HG03457 (cell line): ENCODE measurements at regions not wholly inside any gene's neighbourhood (a gene's known extent, or its start where the extent isn't known, plus 50 kb on each side); places are given as distances from the start of the nearest gene placed in this dataset.
"Not testable (repeated sequence)": the region's sequence is repeated elsewhere in the genome, so short reads cannot be mapped to it uniquely, and the experiment has no call there.

ENCODE experiments used
- ATAC-seq: cut with Tn5 transposase; IDR thresholded peaks from one replicate; pipeline ENCODE4 v1.9.1; 2021; ENCODE audit warnings: moderate number of reproducible peaks; ENCODE audit not compliant: unreplicated experiment

DNA sequence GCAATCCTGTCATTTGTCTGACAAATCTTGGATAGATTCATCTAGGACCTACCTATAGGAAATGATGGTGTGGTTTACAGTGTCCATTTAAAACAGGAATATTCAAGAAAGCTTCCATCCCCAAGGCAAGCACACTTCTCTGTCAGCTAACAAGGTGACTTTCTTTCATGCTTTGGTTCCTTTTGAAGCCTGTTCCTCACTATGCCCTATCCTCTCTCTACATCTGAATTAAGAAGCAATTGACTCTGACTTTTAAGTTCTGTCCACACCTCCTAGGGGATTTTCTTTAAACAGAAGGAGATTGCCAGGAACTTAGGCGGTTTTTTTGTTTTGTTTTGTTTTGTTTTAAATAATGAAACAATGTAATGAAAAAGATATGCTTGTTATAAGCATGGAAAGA, 1181.4 kb upstream of the TENM3 start:
- no peak for ATAC-seq

DNA sequence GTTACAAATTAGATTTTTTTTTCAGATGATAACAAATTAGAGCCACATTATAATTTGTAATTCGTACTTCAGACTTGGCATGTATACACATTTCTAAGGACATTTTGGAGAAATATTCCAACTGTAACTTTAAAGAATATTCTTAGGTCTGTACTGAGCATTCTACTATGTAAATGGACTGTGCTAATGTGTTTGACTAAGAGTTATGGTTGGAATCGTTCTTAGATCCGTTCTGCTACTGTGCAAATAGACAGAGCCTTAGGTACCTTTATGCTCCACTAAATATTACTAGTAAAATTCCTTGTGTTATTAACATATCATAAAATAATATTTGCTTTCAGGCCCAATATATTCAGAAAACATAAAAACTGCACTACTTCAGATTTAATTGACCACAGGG, 1180.0 kb upstream of the TENM3 start:
- ATAC-seq: no peak

GRCh38 chr4:181077341-181077740, 1165.9 kb upstream of the TENM3 start:
- no peak for ATAC-seq

DNA sequence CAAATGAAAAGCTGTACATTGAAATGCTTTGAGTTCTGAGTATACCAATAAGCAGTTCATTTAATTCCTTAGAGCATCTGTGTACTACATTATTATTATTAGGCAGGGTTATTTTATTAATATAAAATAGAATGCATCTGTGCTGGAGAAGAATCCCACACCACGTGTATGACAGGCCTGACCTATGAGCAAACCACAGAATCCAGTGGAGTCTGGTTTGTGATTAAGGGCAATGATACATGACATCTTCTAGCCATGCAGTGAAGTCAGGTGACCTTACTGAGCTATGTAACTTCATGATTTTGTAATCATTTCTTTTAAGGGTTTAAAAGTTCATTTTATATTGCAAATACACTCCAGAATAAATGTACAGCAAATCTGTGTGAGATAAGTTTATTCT, 1165.0 kb upstream of the TENM3 start:
- no peak for ATAC-seq

DNA sequence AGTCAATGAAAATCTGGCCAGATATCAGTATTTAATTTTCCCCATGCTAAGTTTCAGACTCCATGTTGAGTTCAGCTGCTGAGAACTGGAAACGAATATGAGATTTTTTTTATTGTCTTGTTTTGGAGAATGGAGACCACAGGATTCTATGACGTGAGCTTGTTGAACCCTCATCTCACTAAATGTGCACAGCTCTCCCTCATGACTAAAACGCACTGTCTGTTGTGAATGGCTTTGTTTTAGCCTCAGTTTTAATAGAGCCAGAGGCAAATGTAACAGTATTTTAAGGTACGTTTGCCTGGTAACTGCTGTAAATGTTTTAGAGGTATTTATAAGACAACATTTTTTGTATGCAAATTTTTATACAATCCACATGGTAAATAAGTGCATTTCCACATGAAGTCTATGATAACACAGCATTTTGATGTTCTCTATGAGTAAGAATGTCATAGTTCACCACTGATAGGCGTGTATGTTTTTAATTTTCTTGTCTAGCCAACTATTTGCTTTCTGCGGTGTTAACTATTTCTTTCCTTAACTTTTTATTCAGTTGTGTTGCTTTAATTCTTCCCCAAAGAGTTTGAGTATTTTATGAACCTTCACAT, 1159.3 kb upstream of the TENM3 start:
- ATAC-seq: no peak

DNA sequence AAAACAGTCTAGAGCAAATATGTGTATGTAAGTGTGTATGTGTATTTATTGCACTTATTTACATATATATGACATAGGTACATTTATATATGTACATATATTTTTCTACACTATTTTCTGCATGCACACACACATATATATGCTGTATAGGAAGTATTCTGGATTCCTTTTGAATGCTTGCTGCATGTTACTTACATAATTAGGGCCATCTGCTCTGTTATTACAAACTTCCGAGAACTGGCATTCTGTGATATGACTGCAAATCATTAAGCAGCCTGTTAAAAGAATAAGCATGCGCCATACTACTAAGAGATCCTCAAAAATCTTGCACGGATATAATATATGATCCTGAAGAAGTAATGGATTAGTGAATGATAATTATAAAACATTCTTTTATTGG, 1157.6 kb upstream of the TENM3 start:
- ATAC-seq: no peak

DNA sequence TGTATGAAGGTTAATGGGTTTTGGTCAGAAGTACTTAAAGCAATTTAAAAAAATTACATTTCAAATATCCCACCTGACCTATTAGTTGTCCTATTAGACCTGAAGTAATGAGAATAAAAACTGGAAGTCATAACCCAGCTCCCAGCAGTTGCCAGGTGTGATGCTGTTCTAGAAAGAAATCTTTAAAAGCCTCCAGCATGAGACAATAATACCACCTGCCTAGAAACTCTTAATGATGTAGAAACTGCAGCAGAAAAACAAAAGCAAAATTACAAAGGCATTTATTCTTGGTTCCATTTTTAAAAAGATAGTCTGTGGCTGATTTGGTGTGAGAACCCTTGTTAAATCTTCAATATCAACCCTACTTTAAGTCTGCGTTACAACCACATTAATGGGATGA, 1137.7 kb upstream of the TENM3 start:
- ATAC-seq: no peak

DNA sequence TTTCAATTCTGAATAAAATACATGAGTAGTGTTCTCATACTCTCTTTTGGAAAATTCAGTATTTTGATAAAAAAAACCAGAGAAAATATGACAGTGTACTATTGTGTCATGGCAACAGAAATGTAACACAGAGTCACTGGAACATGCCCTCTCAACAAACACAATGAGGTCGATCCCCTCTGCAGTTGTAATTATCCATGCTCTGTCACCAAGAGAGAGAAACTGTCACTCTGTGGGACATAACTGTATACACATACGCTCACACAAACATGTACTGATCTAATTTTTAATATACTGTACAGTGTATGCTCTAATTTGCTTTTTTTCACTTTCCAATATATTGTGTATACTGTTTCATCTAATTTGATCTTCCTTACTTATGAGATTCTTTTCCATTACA, 1136.8 kb upstream of the TENM3 start:
- ATAC-seq: no peak

- no peak for ATAC-seq
Observed at GRCh38 chr4:181108237-181108636, 1135.0 kb upstream of the TENM3 start.

- ATAC-seq: no peak
Observed at GRCh38 chr4:181119186-181119585, 1124.0 kb upstream of the TENM3 start.

GRCh38 chr4:181121733-181122132, 1121.5 kb upstream of the TENM3 start:
- no peak for ATAC-seq

DNA sequence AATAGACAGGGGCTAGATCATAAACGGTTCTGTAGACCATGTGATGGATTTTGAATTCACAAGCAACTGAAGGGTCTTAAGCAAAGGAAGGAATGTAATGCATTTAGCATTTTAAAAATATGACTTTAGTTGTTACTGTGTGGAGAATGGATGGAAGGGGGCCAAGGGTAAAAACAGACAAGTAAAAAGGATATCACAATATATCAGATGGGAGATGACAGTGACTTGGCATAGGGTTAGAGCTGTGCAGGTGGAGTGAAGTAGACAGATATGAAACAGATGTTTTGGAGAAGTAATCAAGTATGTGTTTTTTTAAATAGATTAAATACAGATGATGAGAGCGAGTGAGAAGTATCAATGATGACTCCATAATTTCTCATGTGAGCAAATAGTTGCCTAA, 1116.0 kb upstream of the TENM3 start:
- no peak for ATAC-seq

GRCh38 chr4:181130317-181130716, 1112.9 kb upstream of the TENM3 start:
- ATAC-seq: not testable (repeated sequence)

DNA sequence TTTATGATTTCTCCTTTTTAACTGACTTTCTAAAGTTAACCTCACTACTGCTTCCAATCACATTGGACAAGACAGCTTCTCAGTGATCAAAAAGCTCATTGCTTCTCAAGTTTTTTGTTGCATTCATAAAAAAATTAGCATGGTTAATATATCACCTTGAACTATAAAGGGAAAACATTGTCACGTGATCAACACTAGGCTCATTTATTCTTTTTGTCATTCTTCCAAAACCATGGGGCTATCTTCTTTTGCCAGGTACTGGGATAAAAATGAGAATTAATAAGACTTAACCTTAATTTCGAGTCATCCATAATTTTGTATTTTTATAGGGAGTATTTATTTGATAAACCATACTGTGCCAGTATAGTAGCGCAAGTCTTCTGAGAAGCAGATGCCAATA, 1105.9 kb upstream of the TENM3 start:
- ATAC-seq: no peak

GRCh38 chr4:181138116-181138515, 1105.1 kb upstream of the TENM3 start:
- ATAC-seq: no peak

- no peak for ATAC-seq
Observed at GRCh38 chr4:181140037-181140603, 1103.1 kb upstream of the TENM3 start.

GRCh38 chr4:181143250-181143854, 1099.8 kb upstream of the TENM3 start:
- ATAC-seq: peak; percentile 85

GRCh38 chr4:181146051-181146450, 1097.2 kb upstream of the TENM3 start:
- ATAC-seq: no peak

DNA sequence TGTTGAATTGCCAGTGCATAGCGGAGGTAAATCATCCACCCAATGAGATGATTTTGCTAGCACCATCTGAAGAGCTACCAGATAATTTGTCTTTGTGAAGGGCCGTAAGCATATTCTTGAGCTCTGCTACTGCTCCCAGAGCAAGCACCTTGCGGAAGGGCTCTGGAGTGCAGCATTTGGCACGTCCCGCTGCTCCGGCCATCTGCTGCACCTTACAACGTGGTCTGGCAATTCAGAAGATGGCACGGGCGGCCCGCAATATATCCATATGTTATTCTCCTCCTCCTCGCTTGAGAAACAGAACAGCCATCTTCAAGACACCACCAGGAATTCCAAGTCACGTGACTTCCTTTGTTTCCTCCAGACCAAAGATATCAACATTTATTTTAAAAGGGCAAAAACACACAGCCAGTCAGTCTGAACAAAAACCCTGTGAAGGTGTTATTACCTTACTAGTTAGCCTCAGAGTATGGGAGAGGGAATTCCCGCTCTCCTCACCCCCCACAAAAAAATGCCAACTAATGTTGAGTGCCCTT, 1095.7 kb upstream of the TENM3 start:
- ATAC-seq: no peak

DNA sequence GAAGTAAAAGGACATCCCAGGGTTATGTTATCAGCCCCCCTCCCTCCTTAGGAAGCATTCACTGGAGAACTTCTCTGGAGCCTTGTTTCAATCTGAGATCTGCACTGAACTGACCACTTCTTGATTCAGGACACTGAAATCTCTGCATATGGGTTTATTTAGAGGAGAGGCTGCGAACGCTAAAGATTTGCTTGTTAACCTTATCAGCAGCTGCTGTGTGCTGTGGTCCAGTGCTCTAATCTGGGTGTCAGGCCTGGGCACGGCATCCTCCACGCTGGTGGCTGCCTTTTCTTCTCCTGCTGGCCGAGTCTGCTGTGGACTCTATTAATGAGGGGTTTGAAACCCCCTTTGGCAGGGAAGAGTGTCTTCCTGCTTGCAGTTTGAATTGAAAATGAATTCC, 1094.7 kb upstream of the TENM3 start:
- no peak for ATAC-seq

DNA sequence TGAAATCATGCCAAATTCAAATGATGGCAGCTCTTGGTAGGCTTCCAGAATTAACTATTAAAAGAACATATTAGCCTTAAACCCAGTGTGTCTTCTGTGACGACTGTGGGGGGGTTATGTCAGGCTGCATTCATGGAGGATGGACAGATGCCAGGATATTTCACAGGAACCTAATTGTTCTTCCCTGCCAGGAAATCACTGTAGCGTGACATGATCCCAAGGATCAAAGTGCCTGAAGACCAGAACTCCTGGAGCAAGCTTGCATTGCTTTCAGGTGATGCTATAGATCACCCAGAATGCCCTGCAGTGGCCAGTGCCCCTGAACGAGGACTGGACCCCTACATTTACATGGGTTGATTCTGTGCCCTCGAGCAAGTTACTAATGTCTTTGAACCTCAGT, 1093.0 kb upstream of the TENM3 start:
- no peak for ATAC-seq

DNA sequence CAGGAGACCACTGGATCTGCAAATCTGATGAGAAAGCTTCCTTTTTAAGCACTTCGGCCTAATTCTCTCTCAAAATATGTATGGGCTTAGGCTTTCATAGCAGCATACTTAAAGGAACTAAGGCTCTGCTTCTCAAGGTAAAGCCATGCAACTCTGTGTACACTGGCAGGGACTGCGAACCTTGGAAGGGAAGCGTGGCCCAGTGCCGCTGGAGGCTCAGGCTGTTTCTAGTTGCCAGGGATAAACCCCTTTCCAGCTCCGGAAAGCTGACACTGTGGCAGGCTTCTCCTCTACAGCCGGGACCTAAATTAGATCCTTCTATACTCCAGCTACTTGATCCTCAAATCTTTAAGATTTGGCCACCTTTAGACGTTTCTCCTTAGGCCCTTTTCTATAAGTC, 1091.3 kb upstream of the TENM3 start:
- ATAC-seq: no peak

GRCh38 chr4:181157647-181158046, 1085.6 kb upstream of the TENM3 start:
- ATAC-seq: no peak
